ENCODE measurements at regions not wholly inside any gene's neighbourhood (a gene's known extent, or its start where the extent isn't known, plus 50 kb on each side); places are given as distances from the start of the nearest gene placed in this dataset.

DNA sequence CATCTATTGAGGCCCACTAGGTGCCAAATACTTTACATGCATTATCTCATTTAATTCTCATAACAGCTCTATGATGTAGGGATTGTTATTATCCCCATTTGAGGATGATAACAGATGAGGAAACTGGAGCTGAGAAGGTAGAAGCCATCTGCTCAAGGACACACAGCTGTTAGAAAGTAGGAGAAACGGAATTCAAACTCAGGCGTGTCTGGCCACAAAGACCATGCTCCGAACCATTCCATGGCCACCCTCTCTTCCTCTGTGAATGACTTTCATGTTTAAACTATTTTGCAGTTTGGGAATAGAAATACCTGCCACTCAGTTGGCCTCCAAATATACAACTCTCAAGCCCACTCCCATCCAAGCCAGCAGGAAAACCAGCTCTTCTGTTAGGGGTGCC, 87.6 kb upstream of the ANKRD55 start:
- H3K27ac ChIP-seq (ENCODE audit: insufficient read length, low read depth, low read length), result no peak overlapping the region
- WGBS (ENCODE audit: extremely low coverage, insufficient read length, low lambda C conversion rate), result no CpG with 5 or more reads among the region's 3 CpGs
- no peak for DNase-seq

More for the DNA sequence above, 87.6 kb upstream of the ANKRD55 start:
- no peaks in the 10 kb centered on the region for H4K20me1 ChIP-seq (ENCODE audit: control insufficient read depth, insufficient read depth, insufficient read length)
- Mint-ChIP-seq H3K27me3 (ENCODE audit: low read depth) (no peaks in the 10 kb centered on the region), H3K27ac (no peak overlapping the region), H3K36me3 (ENCODE audit: insufficient read depth in 1 of 3, low read depth in 3 of 3) (no peaks in the 10 kb centered on the region), H3K9me3 (no peaks in the 10 kb centered on the region), H3K4me3 (no peak overlapping the region), H3K4me1 (peaks cover 5 to 8% of the 10 kb centered on the region in 2 experiments)
- no peak overlapping the region for H2BK5ac ChIP-seq (ENCODE audit: insufficient read length, low read length)
- no peaks in the 10 kb centered on the region for H3K27me3 ChIP-seq (ENCODE audit: insufficient read depth, low read length)
- H3T11ph ChIP-seq (ENCODE audit: low read length), result no peak overlapping the region
- H2BK120ac ChIP-seq (ENCODE audit: low read depth, low read length, poor library complexity, severe bottlenecking), result no peak overlapping the region
- no peak overlapping the region for H3K4me2 ChIP-seq (ENCODE audit: insufficient read depth, insufficient read length, low read length)
- H2BK15ac ChIP-seq (ENCODE audit: low read depth, low read length), result no peak overlapping the region
- no peak overlapping the region for H4K8ac ChIP-seq (replicated peaks; ENCODE audit: insufficient read length, low read depth, low read length)
- no peaks in the 10 kb centered on the region for H3K23me2 ChIP-seq (ENCODE audit: insufficient read length, low read depth, low read length, poor library complexity, severe bottlenecking)
- no peak overlapping the region for H3K4ac ChIP-seq (ENCODE audit: low read depth, low read length)
- no peaks in the 10 kb centered on the region for H3K79me2 ChIP-seq (ENCODE audit: insufficient read depth, low read length)
- no peak overlapping the region for H3K9ac ChIP-seq (ENCODE audit: extremely low read depth, insufficient read length, low read length)
- no peaks in the 10 kb centered on the region for H3K79me1 ChIP-seq (ENCODE audit: insufficient read depth, low read depth, low read length, poor library complexity, severe bottlenecking)
- TF ChIP-seq, protein P1, sequence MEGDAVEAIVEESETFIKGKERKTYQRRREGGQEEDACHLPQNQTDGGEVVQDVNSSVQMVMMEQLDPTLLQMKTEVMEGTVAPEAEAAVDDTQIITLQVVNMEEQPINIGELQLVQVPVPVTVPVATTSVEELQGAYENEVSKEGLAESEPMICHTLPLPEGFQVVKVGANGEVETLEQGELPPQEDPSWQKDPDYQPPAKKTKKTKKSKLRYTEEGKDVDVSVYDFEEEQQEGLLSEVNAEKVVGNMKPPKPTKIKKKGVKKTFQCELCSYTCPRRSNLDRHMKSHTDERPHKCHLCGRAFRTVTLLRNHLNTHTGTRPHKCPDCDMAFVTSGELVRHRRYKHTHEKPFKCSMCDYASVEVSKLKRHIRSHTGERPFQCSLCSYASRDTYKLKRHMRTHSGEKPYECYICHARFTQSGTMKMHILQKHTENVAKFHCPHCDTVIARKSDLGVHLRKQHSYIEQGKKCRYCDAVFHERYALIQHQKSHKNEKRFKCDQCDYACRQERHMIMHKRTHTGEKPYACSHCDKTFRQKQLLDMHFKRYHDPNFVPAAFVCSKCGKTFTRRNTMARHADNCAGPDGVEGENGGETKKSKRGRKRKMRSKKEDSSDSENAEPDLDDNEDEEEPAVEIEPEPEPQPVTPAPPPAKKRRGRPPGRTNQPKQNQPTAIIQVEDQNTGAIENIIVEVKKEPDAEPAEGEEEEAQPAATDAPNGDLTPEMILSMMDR (conservative IDR thresholded peaks at IDR 0.05), result no peak
- no peaks in the 10 kb centered on the region for H3K9me3 ChIP-seq (ENCODE audit: control insufficient read depth, low read depth, low read length)
- no peak overlapping the region for H4K91ac ChIP-seq (ENCODE audit: insufficient read length, low read depth, low read length)
- H3K18ac ChIP-seq (ENCODE audit: insufficient read length, low read depth, low read length), result no peak overlapping the region
- no peak overlapping the region for H3K56ac ChIP-seq (ENCODE audit: insufficient read length, low read depth, low read length)
- H2BK20ac ChIP-seq (ENCODE audit: low read depth, low read length, poor library complexity, severe bottlenecking), result no peak overlapping the region
- H4K5ac ChIP-seq (ENCODE audit: insufficient read length, low read depth, low read length), result no peak overlapping the region
- no peak overlapping the region for H3K14ac ChIP-seq (ENCODE audit: insufficient read depth, low read length)
- no peak overlapping the region for H2BK12ac ChIP-seq (ENCODE audit: insufficient read length, low read depth, low read length)
- no peak overlapping the region for H2AK5ac ChIP-seq (ENCODE audit: insufficient read length, low read length)
- H3K23ac ChIP-seq (ENCODE audit: insufficient read length, low read depth, low read length), result no peak overlapping the region
- H3K4me1 ChIP-seq (ENCODE audit: insufficient read depth, low read length), result no peaks in the 10 kb centered on the region
- H2AFZ ChIP-seq (ENCODE audit: low read length), result no peak overlapping the region

All from H9 (cell line).